ENCODE measurements at regions not wholly inside any gene's neighbourhood (a gene's known extent, or its start where the extent isn't known, plus 50 kb on each side); places are given as distances from the start of the nearest gene placed in this dataset.
A peak's percentile ranks its signal among the peaks of the same experiment; 100 is the strongest.
"Not testable (repeated sequence)": the region's sequence is repeated elsewhere in the genome, so short reads cannot be mapped to it uniquely, and the experiment has no call there.

- no peak for DNase-seq (ENCODE audit: low read depth)
Measured at GRCh38 chr7:91776171-91776570, 104.3 kb downstream of the MTERF1 start.

- DNase-seq (ENCODE audit: low read depth), result no peak
Measured at GRCh38 chr7:91777522-91777921, 103.0 kb downstream of the MTERF1 start.

GRCh38 chr7:91778416-91778815 is 102.1 kb downstream of the MTERF1 start:
- no peak for DNase-seq (ENCODE audit: low read depth)

- DNase-seq (ENCODE audit: low read depth), result no peak
Measured at GRCh38 chr7:91780521-91780920, 100.0 kb downstream of the MTERF1 start.

GRCh38 chr7:91784469-91784868 is 96.0 kb downstream of the MTERF1 start:
- DNase-seq (ENCODE audit: low read depth), result peak; percentile 13

GRCh38 chr7:91787931-91788330 is 92.6 kb downstream of the MTERF1 start:
- no peak for DNase-seq (ENCODE audit: low read depth)

GRCh38 chr7:91789086-91789485 is 91.4 kb downstream of the MTERF1 start:
- DNase-seq (ENCODE audit: low read depth), result no peak

- DNase-seq (ENCODE audit: low read depth), result peak; percentile 3
Measured at GRCh38 chr7:91789558-91789957, 90.9 kb downstream of the MTERF1 start.

- not testable (repeated sequence) for DNase-seq (ENCODE audit: low read depth)
Measured at GRCh38 chr7:91790646-91791045, 89.9 kb downstream of the MTERF1 start.

- no peak for DNase-seq (ENCODE audit: low read depth)
Measured at GRCh38 chr7:91796122-91796521, 84.4 kb downstream of the MTERF1 start.

GRCh38 chr7:91798425-91798824 is 82.1 kb downstream of the MTERF1 start:
- no peak for DNase-seq (ENCODE audit: low read depth)

- DNase-seq (ENCODE audit: low read depth), result no peak
Measured at GRCh38 chr7:91800389-91800788, 80.1 kb downstream of the MTERF1 start.

GRCh38 chr7:91801331-91801983 is 79.0 kb downstream of the MTERF1 start:
- no peak for DNase-seq (ENCODE audit: low read depth)

- no peak for DNase-seq (ENCODE audit: low read depth)
Measured at GRCh38 chr7:91811236-91811635, 69.3 kb downstream of the MTERF1 start.

GRCh38 chr7:91811641-91812040 is 68.9 kb downstream of the MTERF1 start:
- no peak for DNase-seq (ENCODE audit: low read depth)

- DNase-seq (ENCODE audit: low read depth), result no peak
Measured at GRCh38 chr7:91812388-91812787, 68.1 kb downstream of the MTERF1 start.

GRCh38 chr7:91814189-91814588 is 66.3 kb downstream of the MTERF1 start:
- DNase-seq (ENCODE audit: low read depth), result no peak
